ENCODE measurements at regions not wholly inside any gene's neighbourhood (a gene's known extent, or its start where the extent isn't known, plus 50 kb on each side); places are given as distances from the start of the nearest gene placed in this dataset.
A peak's percentile ranks its signal among the peaks of the same experiment; 100 is the strongest.

- peak; percentile 8 for DNase-seq
Measured at GRCh38 chr13:74210693-74211393, 76.6 kb upstream of the KLF12 start.

GRCh38 chr13:74206855-74207254 is 72.7 kb upstream of the KLF12 start:
- no peak for DNase-seq

GRCh38 chr13:74206061-74206561 is 71.9 kb upstream of the KLF12 start:
- DNase-seq = no peak

- DNase-seq = no peak
Measured at GRCh38 chr13:74205313-74205690, 71.1 kb upstream of the KLF12 start.

- DNase-seq = no peak
Measured at GRCh38 chr13:74204602-74205312, 70.6 kb upstream of the KLF12 start.

- no peak for DNase-seq
Measured at GRCh38 chr13:74203576-74203975, 69.4 kb upstream of the KLF12 start.

GRCh38 chr13:74202129-74202813 is 68.1 kb upstream of the KLF12 start:
- no peak for DNase-seq

- DNase-seq = no peak
Measured at GRCh38 chr13:74201530-74201929, 67.3 kb upstream of the KLF12 start.

- no peak for DNase-seq
Measured at GRCh38 chr13:74200081-74200480, 65.9 kb upstream of the KLF12 start.

GRCh38 chr13:74197677-74198429 is 63.6 kb upstream of the KLF12 start:
- no peak for DNase-seq

- DNase-seq = no peak
Measured at GRCh38 chr13:74194846-74195245, 60.6 kb upstream of the KLF12 start.

GRCh38 chr13:74193391-74193790 is 59.2 kb upstream of the KLF12 start:
- DNase-seq = no peak

- no peak for DNase-seq
Measured at GRCh38 chr13:74191410-74191809, 57.2 kb upstream of the KLF12 start.

GRCh38 chr13:74190999-74191398 is 56.8 kb upstream of the KLF12 start:
- DNase-seq = no peak

GRCh38 chr13:74187564-74187963 is 53.4 kb upstream of the KLF12 start:
- DNase-seq = no peak

- DNase-seq = no peak
Measured at GRCh38 chr13:74184283-74184682, 50.1 kb upstream of the KLF12 start.

All from NCI-H1694 (cell line).